Epithelial cell of proximal tubule (primary cell): ENCODE measurements at regions not wholly inside any gene's neighbourhood (a gene's known extent, or its start where the extent isn't known, plus 50 kb on each side); places are given as distances from the start of the nearest gene placed in this dataset.

Experiments
- DNase-seq: peaks from one replicate; pipeline ENCODE4 v3.0.0-alpha.2; 2011; ENCODE audit warnings: low read depth
- H3K4me3 ChIP-seq: 2 replicates; pipeline ENCODE4 v1.5.1; 2011; ENCODE audit warnings: low read depth, mild to moderate bottlenecking, low read length
- TF ChIP-seq, protein P1 (sequence below): conservative IDR thresholded peaks from 2 replicates; pipeline ENCODE4 v1.5.1; 2012; ENCODE audit warnings: low read depth, mild to moderate bottlenecking, low read length

DNA sequence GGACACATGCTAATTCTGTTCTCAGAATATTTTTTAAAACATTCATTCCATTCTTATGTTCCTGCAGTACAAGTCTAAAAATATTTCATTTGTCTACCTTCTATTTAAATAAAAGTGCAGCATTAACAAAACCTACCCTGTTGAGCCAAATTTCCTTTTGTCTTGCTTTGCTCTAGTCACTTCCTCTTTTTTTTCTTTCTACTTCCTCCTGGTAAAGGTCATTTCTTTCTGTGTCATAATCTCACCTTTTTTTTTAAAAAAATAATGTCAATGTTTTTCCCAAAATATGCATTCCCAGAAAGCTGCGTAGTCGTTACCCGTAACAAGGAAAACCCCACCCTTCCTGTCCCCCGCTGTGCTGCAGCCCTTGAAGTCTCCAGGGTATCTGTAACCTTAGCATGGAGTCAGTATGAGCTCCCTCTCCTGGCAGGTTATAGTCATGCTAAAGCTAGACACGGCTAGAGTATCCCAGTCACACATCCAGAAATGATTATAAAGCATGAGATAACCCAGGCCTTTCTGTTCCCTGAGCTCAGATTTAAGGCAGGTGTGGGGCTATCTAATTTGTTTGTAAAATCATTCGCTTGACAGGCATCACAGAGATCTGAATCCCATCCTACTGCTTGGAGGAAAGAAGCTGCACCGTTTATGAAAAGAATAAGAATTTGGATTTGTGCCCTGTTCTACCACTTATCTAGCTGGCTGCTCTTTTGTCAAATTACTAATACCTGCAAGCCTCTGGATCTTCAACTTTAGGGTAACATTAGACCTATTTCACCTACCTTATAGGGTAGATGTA lies 51.1 kb upstream of the EED start:
- TF ChIP-seq, protein P1, sequence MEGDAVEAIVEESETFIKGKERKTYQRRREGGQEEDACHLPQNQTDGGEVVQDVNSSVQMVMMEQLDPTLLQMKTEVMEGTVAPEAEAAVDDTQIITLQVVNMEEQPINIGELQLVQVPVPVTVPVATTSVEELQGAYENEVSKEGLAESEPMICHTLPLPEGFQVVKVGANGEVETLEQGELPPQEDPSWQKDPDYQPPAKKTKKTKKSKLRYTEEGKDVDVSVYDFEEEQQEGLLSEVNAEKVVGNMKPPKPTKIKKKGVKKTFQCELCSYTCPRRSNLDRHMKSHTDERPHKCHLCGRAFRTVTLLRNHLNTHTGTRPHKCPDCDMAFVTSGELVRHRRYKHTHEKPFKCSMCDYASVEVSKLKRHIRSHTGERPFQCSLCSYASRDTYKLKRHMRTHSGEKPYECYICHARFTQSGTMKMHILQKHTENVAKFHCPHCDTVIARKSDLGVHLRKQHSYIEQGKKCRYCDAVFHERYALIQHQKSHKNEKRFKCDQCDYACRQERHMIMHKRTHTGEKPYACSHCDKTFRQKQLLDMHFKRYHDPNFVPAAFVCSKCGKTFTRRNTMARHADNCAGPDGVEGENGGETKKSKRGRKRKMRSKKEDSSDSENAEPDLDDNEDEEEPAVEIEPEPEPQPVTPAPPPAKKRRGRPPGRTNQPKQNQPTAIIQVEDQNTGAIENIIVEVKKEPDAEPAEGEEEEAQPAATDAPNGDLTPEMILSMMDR: peak; percentile 91
- no peak for DNase-seq
- H3K4me3 ChIP-seq: peak overlapping the region; percentile 28

DNA sequence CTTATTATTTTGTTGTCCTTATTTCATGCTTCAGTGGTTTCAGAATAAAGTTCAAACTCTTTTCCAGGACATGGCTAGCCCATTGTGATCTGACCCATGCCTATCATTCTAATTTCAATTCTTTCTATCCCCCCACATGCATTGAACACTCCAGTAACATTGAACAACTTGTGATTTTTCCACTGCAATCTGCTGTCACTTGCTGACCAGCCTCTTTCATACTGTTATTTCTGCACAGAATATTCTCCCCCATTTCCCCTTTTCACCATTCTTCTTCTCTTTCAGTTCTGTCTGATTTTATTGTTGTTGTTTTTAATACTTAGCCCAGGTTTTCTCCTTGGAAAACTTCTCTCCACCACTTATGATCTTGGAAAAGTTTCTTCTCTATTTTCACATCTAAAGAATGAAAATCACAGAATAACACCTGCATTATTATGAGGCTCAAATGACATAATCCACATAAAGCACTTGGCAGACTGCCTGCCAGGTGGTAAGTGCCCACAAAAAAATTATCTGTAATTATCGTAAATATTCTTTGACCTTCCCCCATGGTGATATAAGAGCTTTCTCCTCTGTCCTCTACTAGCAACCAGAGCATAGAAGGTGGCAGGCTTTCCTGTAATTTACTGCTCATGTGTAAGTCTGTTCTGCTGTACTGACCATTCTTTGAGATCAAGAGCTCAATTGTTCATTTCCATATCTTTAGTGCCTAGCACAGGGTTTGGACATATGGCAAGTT lies 51.9 kb upstream of the EED start:
- DNase-seq: no peak
- H3K4me3 ChIP-seq: no peak overlapping the region
- TF ChIP-seq, protein P1: no peak

DNA sequence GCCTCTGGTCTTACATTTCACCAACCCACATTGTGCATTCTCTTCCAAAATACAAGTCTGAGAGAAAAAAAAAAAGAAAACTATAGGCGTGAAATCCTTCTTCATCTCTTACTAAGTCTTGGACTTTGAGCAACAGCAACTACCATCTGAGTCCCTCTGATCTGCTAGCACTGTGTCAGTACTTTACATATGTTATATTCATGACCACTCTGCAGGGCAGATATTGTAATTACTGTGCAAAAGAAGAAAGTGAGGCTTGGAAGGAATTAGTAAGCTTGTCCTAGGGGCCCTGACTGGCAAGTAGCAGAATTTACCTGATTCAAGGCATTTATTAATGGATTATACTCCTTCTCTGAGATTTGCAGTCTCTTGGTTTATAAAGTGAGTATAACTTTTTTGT lies 52.7 kb upstream of the EED start:
- DNase-seq: no peak
- TF ChIP-seq, protein P1: no peak
- H3K4me3 ChIP-seq: no peak overlapping the region

DNA sequence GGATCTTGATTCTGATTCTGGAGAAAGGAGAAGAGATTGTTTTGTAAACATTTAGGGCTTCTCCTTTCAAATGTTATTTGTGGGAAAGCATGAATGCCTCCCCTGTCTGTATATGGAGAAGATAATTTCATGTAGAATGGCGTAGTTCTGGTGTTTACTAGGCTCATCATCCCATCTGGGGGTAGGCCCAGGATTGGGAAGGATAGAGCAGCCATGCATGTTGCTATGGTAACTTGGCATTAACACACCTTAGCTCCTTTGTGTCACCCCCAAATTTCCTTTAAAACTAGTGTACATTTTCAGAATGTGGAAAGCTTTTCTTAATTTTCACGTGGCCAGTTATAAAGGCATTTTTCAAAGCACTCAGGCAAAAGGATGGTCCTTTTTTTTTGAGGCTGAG lies 57.5 kb upstream of the EED start:
- H3K4me3 ChIP-seq: no peak overlapping the region
- TF ChIP-seq, protein P1: no peak
- no peak for DNase-seq

DNA sequence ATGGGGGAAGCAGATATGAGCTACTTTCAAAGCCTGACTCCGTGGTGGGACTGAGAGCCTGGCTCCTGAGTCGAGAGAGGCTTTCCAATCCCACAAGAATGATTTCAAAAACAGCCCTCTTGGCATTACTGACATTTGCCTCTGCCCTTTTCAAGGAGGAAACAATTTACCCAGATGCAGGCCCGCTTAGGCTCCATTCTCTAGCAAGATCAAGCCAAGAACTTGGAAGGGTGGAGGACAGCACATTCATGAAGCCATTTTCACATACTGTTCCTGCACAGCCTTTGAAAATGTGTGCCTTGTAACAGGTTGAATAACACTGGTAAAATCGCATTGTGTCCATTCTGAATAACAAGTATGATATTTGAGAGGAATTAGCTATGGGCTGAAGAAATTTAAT lies 58.2 kb upstream of the EED start:
- H3K4me3 ChIP-seq: no peak overlapping the region
- TF ChIP-seq, protein P1: no peak
- DNase-seq: no peak

DNA sequence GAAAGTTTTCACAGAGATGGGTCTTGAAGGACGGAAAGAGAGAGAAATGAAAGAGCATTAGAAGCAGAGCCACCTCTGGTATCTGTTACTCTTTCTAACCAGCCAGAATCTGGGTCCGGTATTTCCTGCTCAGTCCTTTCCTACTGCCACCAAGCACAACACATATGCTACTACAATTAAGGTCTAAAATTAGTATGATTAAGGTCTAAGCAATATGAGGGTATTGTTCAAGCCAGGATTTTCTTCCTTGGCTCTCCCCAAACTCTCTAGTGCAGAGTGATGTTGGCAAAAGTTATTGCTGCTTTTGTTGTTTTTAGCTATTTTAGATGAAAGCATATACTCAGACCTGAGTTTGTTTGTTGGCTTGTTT lies 59.2 kb upstream of the EED start:
- DNase-seq: no peak
- TF ChIP-seq, protein P1: no peak
- H3K4me3 ChIP-seq: no peak overlapping the region
